GM19324 (cell line): ENCODE measurements at regions not wholly inside any gene's neighbourhood (a gene's known extent, or its start where the extent isn't known, plus 50 kb on each side); places are given as distances from the start of the nearest gene placed in this dataset.

ENCODE experiments used
- ATAC-seq: cut with Tn5 transposase; IDR thresholded peaks from one replicate; pipeline ENCODE4 v1.9.1; 2021; ENCODE audit warnings: mild to moderate bottlenecking, moderate library complexity; ENCODE audit not compliant: unreplicated experiment, low FRiP score

- ATAC-seq = no peak
Measured at GRCh38 chr1:221439747-221440501, 302.0 kb downstream of the DUSP10 start.

- ATAC-seq = no peak
Measured at GRCh38 chr1:221440658-221441057, 301.2 kb downstream of the DUSP10 start.

- no peak for ATAC-seq
Measured at GRCh38 chr1:221442056-221442455, 299.8 kb downstream of the DUSP10 start.

- no peak for ATAC-seq
Measured at GRCh38 chr1:221444346-221444745, 297.5 kb downstream of the DUSP10 start.

GRCh38 chr1:221448585-221449175, 293.2 kb downstream of the DUSP10 start:
- no peak for ATAC-seq

GRCh38 chr1:221449194-221449593, 292.7 kb downstream of the DUSP10 start:
- no peak for ATAC-seq

- ATAC-seq = no peak
Measured at GRCh38 chr1:221449801-221450470, 292.0 kb downstream of the DUSP10 start.

- no peak for ATAC-seq
Measured at GRCh38 chr1:221451741-221452140, 290.1 kb downstream of the DUSP10 start.

- ATAC-seq = no peak
Measured at GRCh38 chr1:221454096-221454495, 287.8 kb downstream of the DUSP10 start.

- no peak for ATAC-seq
Measured at GRCh38 chr1:221456918-221457317, 285.0 kb downstream of the DUSP10 start.

GRCh38 chr1:221457685-221458446, 284.0 kb downstream of the DUSP10 start:
- ATAC-seq = no peak

GRCh38 chr1:221458447-221459156, 283.3 kb downstream of the DUSP10 start:
- no peak for ATAC-seq

- no peak for ATAC-seq
Measured at GRCh38 chr1:221459558-221459957, 282.3 kb downstream of the DUSP10 start.

- no peak for ATAC-seq
Measured at GRCh38 chr1:221462345-221462744, 279.5 kb downstream of the DUSP10 start.

GRCh38 chr1:221468546-221468945, 273.3 kb downstream of the DUSP10 start:
- ATAC-seq = no peak

GRCh38 chr1:221469476-221469875, 272.4 kb downstream of the DUSP10 start:
- ATAC-seq = no peak

GRCh38 chr1:221470000-221470698, 271.7 kb downstream of the DUSP10 start:
- no peak for ATAC-seq

GRCh38 chr1:221473411-221473810, 268.5 kb downstream of the DUSP10 start:
- ATAC-seq = no peak

- no peak for ATAC-seq
Measured at GRCh38 chr1:221477252-221477651, 264.6 kb downstream of the DUSP10 start.
